DOHH2 (cell line): ENCODE measurements at regions not wholly inside any gene's neighbourhood (a gene's known extent, or its start where the extent isn't known, plus 50 kb on each side); places are given as distances from the start of the nearest gene placed in this dataset.

Source experiments
- CTCF ChIP-seq: fragments of 200-600 bp; sonication (generic); IDR thresholded peaks from one replicate; pipeline ENCODE4 v1.5.1; 2014; ENCODE audit warnings: antibody characterized with exemption, mild to moderate bottlenecking, low read depth, low read length; ENCODE audit not compliant: poor library complexity, severe bottlenecking
- EZH2phosphoT487 ChIP-seq: fragments of 200-600 bp; sonication (generic); IDR thresholded peaks from 2 replicates; pipeline ENCODE4 v1.6.1; 2017; ENCODE audit warnings: borderline replicate concordance, mild to moderate bottlenecking, antibody characterized with exemption, low read length, moderate library complexity, mixed read lengths

DNA sequence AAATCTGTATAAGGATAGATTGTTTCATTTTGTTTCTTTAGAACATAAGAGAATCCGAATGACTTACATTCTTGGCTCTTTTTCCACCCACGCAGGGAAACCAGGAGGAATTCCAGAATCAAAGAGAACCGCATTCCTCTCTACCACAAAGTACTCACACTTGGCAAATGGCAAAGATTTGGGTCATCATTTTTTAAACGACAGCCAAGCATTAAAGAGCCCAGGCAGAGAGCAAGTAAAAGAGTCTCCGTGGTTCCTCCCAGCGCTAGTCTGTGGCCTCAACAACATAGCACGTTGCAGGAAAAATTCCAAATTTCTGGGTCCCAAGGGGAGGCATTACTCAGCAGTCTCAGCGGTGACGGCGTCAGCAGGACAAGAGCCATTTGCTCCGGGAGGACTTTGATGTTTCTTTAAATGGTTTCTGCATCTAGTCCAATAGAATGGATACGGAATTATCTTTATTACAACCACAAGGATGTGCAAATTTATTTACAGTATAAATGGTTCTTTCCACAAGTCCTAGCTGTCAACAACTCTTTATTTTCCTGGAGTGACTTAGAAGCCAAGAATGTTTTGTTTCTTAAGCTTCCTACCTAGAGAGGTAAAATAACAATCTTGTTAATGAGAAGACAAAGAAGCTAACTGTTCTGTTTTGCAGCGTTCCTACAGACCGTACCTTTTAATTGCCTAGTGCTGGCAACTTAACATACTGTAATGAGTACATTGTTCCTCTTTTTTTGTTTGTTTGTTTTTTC lies 232.5 kb downstream of the SKIDA1 start:
- no peak for TF ChIP-seq CTCF
- TF ChIP-seq EZH2phosphoT487, result no peak
